ENCODE measurements at regions not wholly inside any gene's neighbourhood (a gene's known extent, or its start where the extent isn't known, plus 50 kb on each side); places are given as distances from the start of the nearest gene placed in this dataset.

GRCh38 chr5:133905424-133905823, 63.0 kb downstream of the C5orf15 start:
- DNase-seq = no peak

- DNase-seq = no peak
These were observed 63.8 kb downstream of the C5orf15 start for GRCh38 chr5:133904641-133905040.

DNA sequence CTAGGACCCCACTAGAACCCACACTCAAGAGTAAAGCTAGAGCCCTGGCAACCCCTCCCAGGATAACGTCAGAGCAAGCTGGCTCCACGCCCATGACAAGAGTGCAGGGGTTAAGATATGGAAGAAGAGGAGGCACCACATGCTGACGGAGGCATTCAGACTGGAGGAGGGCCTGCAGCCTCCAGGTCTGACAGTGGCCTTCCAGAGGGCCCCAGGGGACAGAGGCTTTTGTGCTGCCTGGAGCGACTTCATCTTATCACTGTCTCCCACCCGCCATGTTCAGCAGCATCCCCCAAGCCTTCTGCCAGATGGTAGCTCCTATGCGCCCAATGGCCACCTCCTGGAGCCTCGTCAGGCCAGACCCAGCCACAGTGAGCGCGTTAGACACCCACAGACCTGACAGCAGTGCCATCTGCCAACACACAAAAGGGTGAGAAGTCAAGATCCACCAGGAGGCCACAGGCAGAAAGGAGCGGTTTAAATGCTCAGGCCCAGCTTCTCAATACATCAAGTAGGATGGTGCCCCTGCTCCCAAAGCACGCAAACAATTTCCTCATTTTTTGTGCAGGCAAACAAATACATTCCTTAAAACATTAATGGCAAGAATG, 65.8 kb downstream of the C5orf15 start:
- no peak for DNase-seq

GRCh38 chr5:133900534-133901270, 67.7 kb downstream of the C5orf15 start:
- DNase-seq = no peak

DNA sequence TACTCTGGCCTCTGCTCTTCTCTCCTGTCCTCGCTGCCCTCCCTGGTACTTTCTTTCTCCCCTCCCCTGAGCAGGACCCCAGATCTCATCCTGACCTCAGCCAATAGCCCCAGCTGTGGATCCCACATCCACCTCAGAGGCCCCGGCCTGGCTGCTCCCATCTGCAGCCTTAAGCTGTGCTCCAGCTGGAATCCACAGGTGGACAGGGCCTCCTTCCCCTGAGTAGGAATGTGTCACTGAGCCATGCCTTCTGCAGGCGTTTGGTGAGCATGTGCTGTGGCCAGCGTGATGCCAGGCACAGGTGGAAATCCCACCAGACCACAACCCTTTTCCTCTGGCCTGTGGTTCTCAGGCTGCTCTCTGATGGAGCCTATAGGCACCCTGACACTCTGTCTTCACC, 68.9 kb downstream of the C5orf15 start:
- DNase-seq = no peak

DNA sequence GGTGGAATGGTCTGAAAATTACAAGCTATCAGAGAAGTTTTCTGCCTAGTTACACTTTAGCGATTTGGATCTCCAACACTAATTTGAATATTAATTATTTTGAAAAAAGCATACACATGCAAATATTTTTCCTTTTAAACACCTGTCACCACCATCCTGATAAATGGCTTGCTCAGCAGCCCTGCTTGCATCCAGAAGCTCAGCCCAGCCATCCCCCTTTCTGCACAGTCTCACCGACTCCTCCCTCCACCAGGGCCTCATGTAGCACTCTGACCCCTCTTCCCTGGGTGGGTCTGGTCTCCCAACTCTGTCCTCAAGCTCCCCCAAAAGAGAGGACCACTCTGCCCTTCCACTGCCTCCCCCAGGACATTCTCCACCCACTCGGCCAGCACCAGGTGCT, 70.0 kb downstream of the C5orf15 start:
- no peak for DNase-seq

- no peak for DNase-seq
These were observed 71.0 kb downstream of the C5orf15 start for GRCh38 chr5:133897431-133897830.

DNA sequence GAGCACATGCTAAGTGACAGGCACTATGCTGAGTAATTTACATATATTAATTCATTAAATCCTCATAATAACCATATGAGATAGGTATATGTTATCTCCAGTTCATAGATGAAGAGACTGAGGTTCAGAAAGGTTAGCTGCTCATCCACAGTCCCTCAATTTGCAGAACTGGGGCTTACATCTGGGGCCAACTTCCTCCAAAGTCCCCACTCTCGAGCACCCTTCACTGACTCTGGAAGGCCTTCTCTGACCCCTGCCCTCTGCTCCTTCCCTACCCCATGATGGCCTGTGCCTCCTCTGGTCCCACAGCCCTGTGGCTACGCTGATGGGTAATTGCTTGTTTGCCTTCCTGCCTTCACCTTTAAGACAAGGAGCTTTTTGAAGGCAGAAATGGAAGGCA, 71.6 kb downstream of the C5orf15 start:
- DNase-seq = no peak

DNA sequence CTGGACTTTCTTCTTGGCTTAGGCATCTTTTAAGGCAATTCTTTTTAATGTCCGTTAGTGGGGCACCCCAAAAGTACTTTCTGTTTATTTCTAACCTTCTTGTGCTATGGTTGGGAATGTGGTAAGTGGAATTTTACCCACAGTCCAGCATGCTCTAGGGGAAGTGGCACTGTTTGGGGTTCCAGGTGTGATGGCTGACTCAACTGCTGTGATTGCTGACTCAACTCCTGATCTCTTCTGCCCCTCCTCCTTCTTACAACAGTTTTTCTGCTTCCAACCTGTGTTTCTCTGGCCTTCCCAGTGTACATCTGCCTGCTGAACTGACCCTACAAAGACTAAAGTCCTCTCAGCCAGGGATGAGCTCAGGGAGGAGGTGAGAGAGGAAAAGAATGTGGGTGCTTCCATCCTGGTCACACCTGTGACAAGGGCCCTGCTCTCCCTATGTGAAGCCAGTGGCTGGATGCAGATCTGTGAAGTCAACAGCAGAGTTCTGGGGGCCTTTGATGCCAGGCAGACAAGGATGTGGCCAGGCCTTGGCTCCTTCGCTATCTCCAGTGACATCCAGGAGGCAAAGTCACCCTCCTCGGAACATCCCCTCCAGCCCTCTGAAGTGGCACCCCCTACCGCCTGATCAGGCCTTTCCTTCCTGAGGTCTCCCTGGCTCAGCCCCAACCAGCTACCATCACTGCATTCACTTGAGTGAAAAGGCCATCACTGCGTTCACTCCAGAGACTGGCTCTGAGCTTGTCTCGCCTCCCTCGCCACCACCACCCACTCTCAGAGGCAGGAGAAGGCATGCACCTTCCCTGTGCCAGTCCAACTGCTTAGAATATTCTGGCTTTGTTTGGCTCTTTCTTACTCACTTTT, 72.2 kb downstream of the C5orf15 start:
- no peak for DNase-seq

- DNase-seq = no peak
These were observed 74.3 kb downstream of the C5orf15 start for GRCh38 chr5:133894143-133894542.

- no peak for DNase-seq
These were observed 75.7 kb downstream of the C5orf15 start for GRCh38 chr5:133892774-133893173.

DNA sequence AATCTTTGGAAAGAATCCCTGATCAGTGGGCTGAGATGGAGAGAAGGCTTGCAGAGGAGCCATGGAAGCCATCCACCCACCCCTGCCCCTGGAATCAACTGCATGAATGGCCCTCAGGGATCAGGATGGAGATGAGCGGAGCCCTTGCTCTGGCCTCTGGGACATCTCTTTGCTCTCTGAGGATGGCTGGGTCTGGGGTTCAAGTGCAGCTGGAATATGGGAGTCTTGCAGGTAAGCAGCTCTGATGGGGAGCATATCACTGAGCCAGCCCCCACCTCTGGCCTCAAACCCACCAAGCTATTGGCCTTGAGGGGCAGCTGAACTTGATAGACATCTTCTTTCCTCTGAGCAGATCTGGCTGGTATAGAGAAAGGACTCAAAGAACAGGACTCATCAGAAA, 76.1 kb downstream of the C5orf15 start:
- no peak for DNase-seq

DNA sequence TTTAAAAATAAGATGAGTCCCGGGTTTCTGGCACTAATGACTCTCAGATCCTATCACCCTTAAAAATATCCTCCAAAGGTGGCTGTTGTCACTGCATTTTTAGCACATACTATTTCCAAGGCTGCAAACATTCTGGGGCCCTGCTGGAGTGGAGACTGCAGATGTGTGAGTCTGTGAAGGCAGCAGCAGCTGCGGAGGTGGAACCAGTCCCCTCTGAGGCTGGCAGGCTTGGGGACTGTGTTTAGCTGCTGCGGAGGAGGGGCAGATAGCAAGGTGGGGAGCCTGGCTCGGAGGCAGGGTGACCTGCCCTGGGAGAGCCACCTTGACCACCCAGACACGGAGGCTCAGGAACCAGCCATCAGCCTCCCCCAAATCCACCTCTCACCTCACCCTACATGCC, 77.0 kb downstream of the C5orf15 start:
- DNase-seq = no peak

DNA sequence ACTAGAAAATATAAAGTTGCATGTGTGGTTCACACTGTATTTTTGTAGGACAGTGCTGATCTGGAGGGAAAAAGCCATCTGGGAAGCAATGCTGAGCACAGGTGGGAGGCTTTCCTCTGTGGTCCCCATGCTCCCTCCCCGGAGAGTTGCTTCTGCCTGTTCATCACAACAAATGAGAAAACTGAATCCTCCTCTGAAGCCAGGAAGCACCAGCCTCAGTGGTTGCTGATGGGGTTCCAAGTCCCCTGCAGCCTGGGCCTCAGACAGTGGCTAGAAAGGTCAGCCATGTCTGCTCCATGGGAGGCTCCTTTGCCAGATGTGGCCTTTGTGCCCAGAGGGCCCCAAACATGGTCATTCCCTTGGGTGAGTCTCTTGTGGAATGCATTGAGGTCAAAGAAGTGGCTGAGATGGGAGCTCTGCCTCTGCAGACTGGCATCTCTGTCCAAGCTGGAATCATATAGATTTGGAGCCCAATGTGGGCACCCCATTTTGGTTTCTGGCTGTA, 77.6 kb downstream of the C5orf15 start:
- DNase-seq = no peak

GRCh38 chr5:133890314-133890713, 78.1 kb downstream of the C5orf15 start:
- no peak for DNase-seq

DNA sequence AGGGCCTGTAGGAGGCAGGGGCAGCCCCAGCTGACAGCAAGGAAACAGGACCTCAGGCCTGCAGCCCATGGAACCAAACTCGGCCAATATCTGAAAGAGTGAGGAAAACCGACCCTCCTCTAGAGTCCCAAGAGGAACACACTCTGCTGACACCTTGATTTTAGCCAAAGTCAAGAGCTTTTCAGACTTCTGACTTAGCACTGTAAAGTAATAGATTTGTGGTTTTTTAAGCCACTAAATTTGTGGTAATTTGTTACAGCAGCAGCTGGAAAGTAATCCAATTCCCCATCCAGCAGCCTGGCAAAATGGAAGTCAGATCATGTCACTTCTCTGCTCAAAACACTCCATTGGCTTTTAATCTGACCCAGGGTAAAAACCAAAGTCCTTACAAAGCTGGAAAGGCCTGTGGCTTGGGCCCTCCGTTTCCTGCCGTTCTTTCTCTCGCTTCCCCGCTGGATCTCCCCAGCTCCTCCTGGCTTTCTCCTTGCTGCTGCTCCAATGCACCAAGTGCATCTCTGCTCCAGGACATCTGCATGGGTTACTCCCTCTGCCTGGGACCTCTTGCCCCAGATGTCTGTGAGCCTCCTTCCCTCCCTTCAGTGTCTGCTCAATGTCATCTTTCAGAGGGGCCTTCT, 79.0 kb downstream of the C5orf15 start:
- DNase-seq = no peak

DNA sequence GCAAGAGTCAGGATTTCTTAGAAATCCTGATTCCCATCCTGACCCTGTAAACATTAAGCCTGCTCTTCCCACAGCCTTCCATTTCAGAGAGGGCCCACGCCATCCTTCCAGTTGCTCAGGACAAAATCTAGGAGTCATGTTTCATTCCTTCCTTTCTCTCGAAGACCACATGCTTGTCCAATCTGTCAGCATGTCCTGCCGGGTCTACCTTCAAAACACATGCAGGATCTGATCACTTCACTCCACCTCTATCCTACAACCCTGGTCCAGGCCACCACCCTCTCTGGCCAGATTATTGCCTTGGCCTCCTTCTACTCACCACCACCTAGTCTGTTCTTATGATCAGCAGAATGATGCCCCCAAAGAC, 79.8 kb downstream of the C5orf15 start:
- DNase-seq = no peak

DNA sequence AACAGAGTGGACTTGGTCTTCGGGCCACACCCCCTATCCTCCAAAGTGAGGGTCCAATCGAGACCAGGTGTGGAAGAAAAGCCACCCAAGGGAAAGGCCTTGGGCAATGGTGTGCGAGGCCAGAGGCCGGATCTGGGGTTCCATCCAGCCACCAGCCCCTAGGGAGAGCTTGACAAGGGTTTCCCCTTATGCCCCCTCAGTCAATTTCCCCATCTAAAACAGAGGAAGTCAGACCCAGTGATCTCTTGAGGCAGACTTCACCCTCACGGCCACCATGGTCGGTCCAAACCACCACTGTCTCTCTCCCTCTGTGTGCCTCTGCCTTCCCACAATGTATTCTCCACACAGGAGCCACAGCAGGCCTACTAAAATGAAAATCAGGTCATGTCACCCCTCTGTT, 82.9 kb downstream of the C5orf15 start:
- DNase-seq = no peak

DNA sequence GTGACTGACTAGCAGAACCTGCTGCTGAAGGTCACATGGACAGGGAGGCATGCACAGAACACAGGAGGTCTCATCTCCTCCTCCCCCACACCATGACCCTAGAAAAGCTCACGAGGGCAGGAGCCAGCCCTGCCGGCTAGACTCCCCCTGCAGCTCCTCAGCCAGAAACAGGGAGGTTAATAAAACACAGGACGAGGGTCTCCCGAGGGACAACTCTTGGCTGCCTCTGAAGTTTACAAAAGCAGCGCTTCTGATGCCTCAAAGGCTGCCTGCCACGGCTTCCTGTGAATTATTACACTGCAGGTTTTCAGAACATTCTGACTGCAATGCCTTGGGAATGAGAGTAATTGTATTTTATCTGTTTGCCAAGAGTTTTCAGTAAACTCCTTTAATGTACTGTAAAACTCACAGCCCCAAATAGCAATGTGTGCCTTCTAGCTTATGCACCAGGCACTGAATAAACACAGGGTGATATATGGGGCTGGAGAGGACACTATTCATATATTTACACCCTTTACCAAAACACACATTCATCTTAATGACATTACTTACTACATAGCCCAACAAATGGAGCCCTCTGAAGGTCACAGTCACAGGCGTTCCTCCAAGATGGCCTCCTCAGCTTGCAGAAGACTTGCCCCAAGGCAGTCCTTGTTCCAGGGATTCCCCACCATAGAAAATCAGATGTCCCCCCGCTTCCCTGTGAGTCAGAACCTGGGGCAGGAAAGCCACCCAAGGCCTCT, 83.7 kb downstream of the C5orf15 start:
- DNase-seq = no peak

DNA sequence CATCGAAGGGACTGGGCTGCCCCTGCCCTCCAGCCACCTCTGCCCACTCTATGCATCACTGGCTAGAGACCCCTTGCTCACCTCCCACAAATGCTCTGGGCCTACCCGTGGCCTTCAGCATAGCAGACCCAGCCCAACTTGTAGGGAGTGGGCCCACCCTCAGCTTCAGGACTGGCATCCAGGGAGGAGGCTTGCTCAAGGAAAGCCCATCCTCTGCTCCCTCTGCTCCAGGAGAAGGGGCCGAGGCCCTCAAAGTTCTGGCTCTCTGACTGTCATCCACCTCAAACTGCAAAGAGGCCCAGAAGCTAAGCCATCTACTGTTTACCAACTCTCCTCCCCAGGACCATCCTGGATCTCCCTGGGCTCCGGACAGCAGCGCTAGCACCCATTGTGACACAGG, 84.5 kb downstream of the C5orf15 start:
- no peak for DNase-seq

- DNase-seq = no peak
These were observed 85.6 kb downstream of the C5orf15 start for GRCh38 chr5:133882846-133883245.

- DNase-seq = no peak
These were observed 86.1 kb downstream of the C5orf15 start for GRCh38 chr5:133882389-133882695.
